Stomach (tissue), 8 donors: ENCODE measurements at regions not wholly inside any gene's neighbourhood (a gene's known extent, or its start where the extent isn't known, plus 50 kb on each side); places are given as distances from the start of the nearest gene placed in this dataset.

ENCODE experiments used
- DNase-seq, 2 donors: peaks; one replicate each; pipeline versions ENCODE4 v3.0.0 to v3.0.0-alpha.2; 2013 to 2019
- H3K27ac ChIP-seq, 5 donors: fragments of 200-600 bp in 4 of 5; sonication (generic) in 4 of 5; one replicate each; pipeline ENCODE4 v1.5.1; 2013 to 2019; ENCODE audit warnings: mild to moderate bottlenecking in 1 of 5, moderate library complexity in 1 of 5
- H3K27me3 ChIP-seq, 3 donors: fragments of 200-600 bp; sonication (generic); one replicate each; pipeline ENCODE4 v1.5.1; 2017 to 2019; ENCODE audit warnings: mixed run types in 1 of 3
- H3K36me3 ChIP-seq, 4 donors: fragments of 200-600 bp; sonication (generic); 1 replicate in 3 of 4; 2 replicates in 1 of 4; pipeline ENCODE4 v1.5.1; 2016 to 2019
- H3K4me1 ChIP-seq, 4 donors: fragments of 200-600 bp; sonication (generic); one replicate each; pipeline ENCODE4 v1.5.1; 2016 to 2019
- H3K4me3 ChIP-seq, 4 donors: fragments of 200-600 bp; sonication (generic) in 3 of 4; one replicate each; pipeline ENCODE4 v1.5.1; 2016 to 2019; ENCODE audit warnings: mild to moderate bottlenecking in 1 of 4
- H3K9me3 ChIP-seq, 4 donors: fragments of 200-600 bp; sonication (generic); one replicate each; pipeline ENCODE4 v1.5.1; 2016 to 2019
- EP300 ChIP-seq: sonication (generic); formaldehyde crosslinking; IDR thresholded peaks from one replicate; pipeline ENCODE4 v1.6.1; 2017; ENCODE audit warnings: antibody characterized with exemption
- POLR2A ChIP-seq, 4 donors: fragments of 450-650 bp; IDR thresholded peaks; one replicate each; pipeline ENCODE4 v1.6.1; 2016; ENCODE audit warnings: antibody characterized with exemption in 4 of 4, control low read depth in 2 of 4, mild to moderate bottlenecking in 1 of 4, moderate library complexity in 1 of 4
- POLR2AphosphoS5 ChIP-seq, 3 donors: sonication (generic); formaldehyde crosslinking; IDR thresholded peaks; one replicate each; pipeline ENCODE4 v1.6.1; 2016; ENCODE audit warnings: antibody characterized with exemption in 3 of 3
- WGBS, 5 donors: extraction: QIAGEN DNeasy Blood & Tissue Kit in 3 of 5; methylation state at CpG; one replicate each; pipeline versions ENCODE4 v1.1.5 to v1.1.7; 2013 to 2018; 5-methylcytosine and 5-hydroxymethylcytosine counted together
- intact Hi-C: fragments of 100-400 bp; cut with DNase I; formaldehyde crosslinking; loops from one replicate; pipeline ENCODE4 v1.15.1; 2023; ENCODE audit warnings: low total_unique reads
- TF ChIP-seq, protein P1 (sequence below), 7 experiments: fragments of 450-650 bp in 4 of 7; fragments of 200-600 bp in 3 of 7; sonication (generic) in 3 of 7; IDR thresholded peaks; one replicate each; pipeline ENCODE4 v1.5.1; 2016 to 2019; ENCODE audit warnings: antibody characterized with exemption in 7 of 7, control low read depth in 2 of 7, mild to moderate bottlenecking in 1 of 7
- donor health status: healthy with polysubstance abuse.
- donor health status: Bipolar disorder and iron deficiency.
- donor health status: healthy.

DNA sequence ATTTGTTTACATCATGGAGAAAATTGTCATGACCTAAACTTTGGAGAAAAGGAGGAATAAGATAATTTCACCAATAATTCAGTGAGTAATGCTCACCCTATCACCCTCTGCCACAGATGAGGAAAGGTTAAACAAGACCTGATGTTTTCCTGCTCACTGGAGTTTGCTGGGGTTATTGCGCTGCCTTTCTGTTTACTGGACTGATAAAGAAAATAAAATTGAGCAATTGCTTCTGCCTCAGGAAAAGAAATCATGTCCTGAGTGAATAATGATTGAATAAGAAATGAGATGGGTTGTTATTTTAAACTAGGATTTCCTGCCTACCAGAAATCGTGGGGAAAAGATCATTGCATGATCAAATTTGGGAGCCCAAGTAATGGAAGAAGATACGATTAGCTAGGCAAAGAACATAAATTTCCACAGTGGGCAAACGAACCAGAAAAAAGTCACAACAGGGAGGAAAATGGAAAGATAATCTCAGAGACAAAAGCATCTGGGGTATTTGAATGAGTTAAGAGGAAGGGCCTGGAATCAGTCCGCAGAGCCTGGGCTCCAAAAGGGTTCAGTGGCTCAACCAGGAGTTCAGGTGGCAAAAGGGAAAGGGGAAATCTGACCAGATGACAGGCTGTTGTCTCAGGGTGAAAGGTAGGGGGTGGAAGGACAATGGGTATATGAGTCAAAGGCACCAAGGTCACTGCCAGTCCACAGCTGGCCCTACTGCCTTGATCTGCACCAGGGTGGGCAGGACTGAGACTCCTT, 146.8 kb downstream of the FAM43A start:
- no peak for DNase-seq
- Histone ChIP-seq H3K27me3 (no peaks in the 10 kb centered on the region), H3K4me1 (no peaks in the 10 kb centered on the region), H3K9me3 (no peaks in the 10 kb centered on the region), H3K36me3 (no peaks in the 10 kb centered on the region), H3K27ac (no peak overlapping the region), H3K4me3 (no peak overlapping the region)
- WGBS, 5 donors, result 77 to 88% (median 85%) methylated on average over 5 of the region's 5 CpGs
- intact Hi-C loops, result no loop called here
- TF ChIP-seq EP300 (no peak), POLR2A (IDR thresholded peaks at IDR 0.05) (no peak), POLR2AphosphoS5 (IDR thresholded peaks at IDR 0.05) (no peak)
- TF ChIP-seq, protein P1, sequence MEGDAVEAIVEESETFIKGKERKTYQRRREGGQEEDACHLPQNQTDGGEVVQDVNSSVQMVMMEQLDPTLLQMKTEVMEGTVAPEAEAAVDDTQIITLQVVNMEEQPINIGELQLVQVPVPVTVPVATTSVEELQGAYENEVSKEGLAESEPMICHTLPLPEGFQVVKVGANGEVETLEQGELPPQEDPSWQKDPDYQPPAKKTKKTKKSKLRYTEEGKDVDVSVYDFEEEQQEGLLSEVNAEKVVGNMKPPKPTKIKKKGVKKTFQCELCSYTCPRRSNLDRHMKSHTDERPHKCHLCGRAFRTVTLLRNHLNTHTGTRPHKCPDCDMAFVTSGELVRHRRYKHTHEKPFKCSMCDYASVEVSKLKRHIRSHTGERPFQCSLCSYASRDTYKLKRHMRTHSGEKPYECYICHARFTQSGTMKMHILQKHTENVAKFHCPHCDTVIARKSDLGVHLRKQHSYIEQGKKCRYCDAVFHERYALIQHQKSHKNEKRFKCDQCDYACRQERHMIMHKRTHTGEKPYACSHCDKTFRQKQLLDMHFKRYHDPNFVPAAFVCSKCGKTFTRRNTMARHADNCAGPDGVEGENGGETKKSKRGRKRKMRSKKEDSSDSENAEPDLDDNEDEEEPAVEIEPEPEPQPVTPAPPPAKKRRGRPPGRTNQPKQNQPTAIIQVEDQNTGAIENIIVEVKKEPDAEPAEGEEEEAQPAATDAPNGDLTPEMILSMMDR (IDR thresholded peaks at IDR 0.05), result no peak

DNA sequence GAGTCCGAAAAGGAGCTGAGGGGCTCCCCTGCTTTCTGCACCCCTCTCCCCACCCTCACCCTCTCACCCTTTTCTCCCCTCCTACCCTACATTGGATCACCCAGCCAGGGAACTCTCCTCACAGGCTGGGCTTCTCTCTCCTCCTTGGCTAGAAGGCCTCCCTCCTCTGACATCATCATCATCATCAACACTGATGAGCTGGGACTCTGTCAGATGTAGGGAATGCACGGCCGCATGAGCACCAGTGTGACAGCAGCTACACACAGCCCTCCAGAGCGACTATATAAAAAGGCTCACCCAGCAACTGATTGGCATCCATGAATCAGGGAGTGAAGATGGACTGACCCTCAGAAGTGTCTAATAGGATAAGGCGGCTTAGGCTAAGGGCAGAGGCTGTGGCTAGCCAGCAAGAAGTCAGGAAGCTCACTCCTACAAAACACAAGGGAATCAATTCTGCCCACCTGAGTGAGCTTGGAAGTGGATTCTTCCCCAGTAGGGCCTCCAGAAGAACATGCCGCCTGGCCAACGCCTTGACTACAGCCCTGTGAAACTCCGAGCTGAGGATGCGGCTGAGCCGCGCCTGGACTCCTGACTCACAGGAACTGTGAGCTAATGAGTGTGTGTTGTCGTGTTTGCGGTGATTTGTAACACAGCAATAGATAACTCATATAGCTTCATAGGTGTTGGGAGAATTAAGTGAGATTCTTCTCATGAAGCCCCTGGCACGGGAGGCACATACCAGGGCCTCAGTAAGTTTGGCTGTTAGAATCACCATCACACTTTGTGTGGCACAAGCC, 147.6 kb downstream of the FAM43A start:
- Histone ChIP-seq H3K9me3 (no peaks in the 10 kb centered on the region), H3K4me3 (no peak overlapping the region), H3K36me3 (no peaks in the 10 kb centered on the region), H3K4me1 (no peaks in the 10 kb centered on the region), H3K27me3 (no peaks in the 10 kb centered on the region), H3K27ac (no peak overlapping the region)
- intact Hi-C loops, result no loop called here
- no peak for TF ChIP-seq POLR2AphosphoS5 (IDR thresholded peaks at IDR 0.05)
- TF ChIP-seq, protein P1 (IDR thresholded peaks at IDR 0.05), result no peak
- TF ChIP-seq EP300, result no peak
- no peak for TF ChIP-seq POLR2A (IDR thresholded peaks at IDR 0.05)
- WGBS, 5 donors, result 92 to 96% (median 96%) methylated on average over 14 of the region's 14 CpGs
- no peak for DNase-seq

DNA sequence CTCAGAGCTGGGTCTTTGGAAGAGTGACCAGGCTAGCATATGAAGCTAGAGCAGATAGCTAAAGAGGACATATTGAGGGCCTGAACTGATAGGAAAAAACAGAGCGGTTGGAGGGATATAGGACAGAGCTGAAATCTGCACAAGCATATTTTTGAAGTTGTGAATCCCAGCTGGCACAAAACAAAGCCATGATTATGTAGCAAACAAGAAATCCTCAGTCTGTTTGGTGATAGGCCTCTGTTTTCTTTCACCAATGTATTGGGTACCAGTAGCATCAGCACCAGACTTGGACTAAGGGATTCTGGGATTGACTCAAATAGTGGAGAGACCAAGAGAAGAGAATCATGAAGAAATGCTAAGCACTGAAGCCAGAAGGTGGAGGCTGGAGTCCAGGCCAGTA, 151.0 kb downstream of the FAM43A start:
- no peak for DNase-seq
- intact Hi-C loops, result no loop called here
- Histone ChIP-seq H3K4me1 (no peaks in the 10 kb centered on the region), H3K27me3 (no peaks in the 10 kb centered on the region), H3K27ac (no peak overlapping the region), H3K9me3 (no peaks in the 10 kb centered on the region), H3K36me3 (no peaks in the 10 kb centered on the region), H3K4me3 (no peak overlapping the region)
- no peak for TF ChIP-seq EP300
- TF ChIP-seq, protein P1 (IDR thresholded peaks at IDR 0.05), result no peak
- TF ChIP-seq POLR2A (IDR thresholded peaks at IDR 0.05), result no peak
- TF ChIP-seq POLR2AphosphoS5 (IDR thresholded peaks at IDR 0.05), result no peak
- WGBS, 5 donors, result 37 to 98% (median 96%) methylated on average over 1 of the region's 1 CpG

DNA sequence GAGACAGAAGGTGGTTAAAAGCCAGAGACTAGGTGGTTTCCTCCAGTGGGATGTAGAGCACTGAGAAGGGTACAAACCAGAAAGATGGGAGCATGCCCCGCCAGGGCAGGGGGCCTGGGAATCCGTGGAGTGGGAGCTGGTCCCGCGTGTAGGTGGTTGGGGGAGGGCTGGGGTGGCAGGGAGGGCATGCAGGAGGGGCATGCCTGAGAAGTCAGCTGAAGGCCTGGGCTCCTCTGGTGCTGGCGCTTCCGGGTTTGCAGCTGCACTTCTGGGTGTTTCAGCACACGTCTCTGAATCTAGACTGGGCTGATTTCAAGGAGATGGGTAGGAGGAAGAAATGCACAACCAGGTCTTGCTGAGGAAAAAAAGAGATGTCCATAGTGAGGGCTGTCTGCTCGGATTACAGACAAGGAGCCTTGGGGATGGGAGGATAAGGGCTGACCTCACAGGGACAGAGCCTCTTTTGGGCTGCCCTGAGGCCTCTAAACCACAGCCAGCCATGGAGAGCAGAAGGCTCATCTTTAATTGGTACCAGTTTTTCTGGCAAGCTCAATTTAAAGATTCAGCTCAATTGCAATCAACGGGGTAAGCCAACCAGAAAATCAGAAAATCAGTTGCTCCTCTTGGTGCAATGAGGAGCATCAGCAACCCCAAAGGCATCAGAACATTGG, 151.9 kb downstream of the FAM43A start:
- Histone ChIP-seq H3K27me3 (no peaks in the 10 kb centered on the region), H3K4me1 (no peaks in the 10 kb centered on the region), H3K4me3 (no peak overlapping the region), H3K27ac (no peak overlapping the region), H3K36me3 (no peaks in the 10 kb centered on the region), H3K9me3 (no peaks in the 10 kb centered on the region)
- TF ChIP-seq POLR2AphosphoS5 (IDR thresholded peaks at IDR 0.05) (no peak), POLR2A (IDR thresholded peaks at IDR 0.05) (no peak), EP300 (no peak)
- TF ChIP-seq, protein P1 (IDR thresholded peaks at IDR 0.05), result no peak
- intact Hi-C loops, result no loop called here
- DNase-seq, result no peak
- 89 to 93% (median 89%) methylated on average over 9 of the region's 9 CpGs for WGBS, 5 donors
